H1 (cell line): ENCODE measurements at regions not wholly inside any gene's neighbourhood (a gene's known extent, or its start where the extent isn't known, plus 50 kb on each side); places are given as distances from the start of the nearest gene placed in this dataset.

ENCODE experiments used
- BCL11A ChIP-seq, 2 experiments: IDR thresholded peaks; one replicate each; pipeline ENCODE4 v1.6.1; 2011; ENCODE audit warnings: low read depth in 2 of 2, low read length in 2 of 2, mild to moderate bottlenecking in 2 of 2
- CBX5 ChIP-seq: fragments of 300-800, 300-1000 bp; sonication (generic); IDR thresholded peaks from 2 replicates; pipeline ENCODE4 v1.7.1; 2016; ENCODE audit warnings: antibody characterized with exemption, low read length, low read depth
- CHD7 ChIP-seq: fragments of 300-600 bp; sonication (generic); IDR thresholded peaks from 2 replicates; pipeline ENCODE4 v1.7.1; 2012; ENCODE audit warnings: low read length, moderate library complexity, mild to moderate bottlenecking, inconsistent platforms; ENCODE audit not compliant: insufficient replicate concordance

- no peak for TF ChIP-seq CHD7
- TF ChIP-seq BCL11A (IDR thresholded peaks at IDR 0.05; ENCODE audit: low read depth in 2 of 2, low read length in 2 of 2) = no peak
- no peak for TF ChIP-seq CBX5
Observed at GRCh38 chr2:188721784-188722183, 252.4 kb upstream of the COL3A1 start (continued).
